Spleen (tissue), 11 donors: ENCODE measurements at regions not wholly inside any gene's neighbourhood (a gene's known extent, or its start where the extent isn't known, plus 50 kb on each side); places are given as distances from the start of the nearest gene placed in this dataset.

Experiments used
- DNase-seq: peaks from one replicate; pipeline ENCODE4 v3.0.0-alpha.2; 2020
- H3K27ac ChIP-seq, 8 donors: fragments of 200-600 bp; sonication (generic) in 7 of 8; 1 replicate in 4 of 8; 2 replicates in 4 of 8; pipeline versions ENCODE4 v1.5.0 to v1.8.0; 2016 to 2021; ENCODE audit warnings: inconsistent platforms in 4 of 8, mild to moderate bottlenecking in 4 of 8, moderate library complexity in 1 of 8
- H3K27me3 ChIP-seq, 7 donors: fragments of 200-600 bp; sonication (generic) in 6 of 7; replicated peaks in 1 of 7; 1 replicate in 4 of 7; 2 replicates in 3 of 7; pipeline versions ENCODE4 v1.5.0 to v1.8.0; 2016 to 2021; ENCODE audit warnings: inconsistent platforms in 3 of 7, mild to moderate bottlenecking in 1 of 7
- H3K36me3 ChIP-seq, 6 donors: fragments of 200-600 bp; sonication (generic) in 5 of 6; 1 replicate in 4 of 6; 2 replicates in 2 of 6; pipeline versions ENCODE4 v1.5.0 to v1.8.0; 2016 to 2021; ENCODE audit warnings: inconsistent platforms in 2 of 6
- H3K4me1 ChIP-seq, 6 donors: fragments of 200-600 bp; sonication (generic) in 5 of 6; 1 replicate in 3 of 6; 2 replicates in 3 of 6; pipeline versions ENCODE4 v1.5.0 to v1.8.0; 2016 to 2021; ENCODE audit warnings: inconsistent platforms in 3 of 6
- H3K4me3 ChIP-seq, 8 donors: fragments of 200-600 bp; sonication (generic) in 7 of 8; 1 replicate in 4 of 8; 2 replicates in 4 of 8; pipeline versions ENCODE4 v1.5.0 to v1.8.0; 2016 to 2021; ENCODE audit warnings: inconsistent platforms in 4 of 8, mild to moderate bottlenecking in 4 of 8, moderate library complexity in 2 of 8
- H3K9me3 ChIP-seq, 8 donors: fragments of 200-600 bp; sonication (generic) in 7 of 8; 1 replicate in 4 of 8; 2 replicates in 4 of 8; pipeline versions ENCODE4 v1.5.0 to v1.8.0; 2016 to 2021; ENCODE audit warnings: inconsistent platforms in 4 of 8
- POLR2A ChIP-seq, 3 donors: fragments of 450-650 bp; IDR thresholded peaks; one replicate each; pipeline ENCODE4 v1.5.1; 2017; ENCODE audit warnings: antibody characterized with exemption in 3 of 3, mild to moderate bottlenecking in 1 of 3
- POLR2AphosphoS5 ChIP-seq, 3 donors: sonication (generic); formaldehyde crosslinking; IDR thresholded peaks; one replicate each; pipeline ENCODE4 v1.5.1; 2017; ENCODE audit warnings: antibody characterized with exemption in 3 of 3
- WGBS, 5 donors: extraction: QIAGEN DNeasy Blood & Tissue Kit in 3 of 5; methylation state at CpG; one replicate each; pipeline versions ENCODE4 v1.1.5 to v1.1.7; 2013 to 2018; 5-methylcytosine and 5-hydroxymethylcytosine counted together
- intact Hi-C: fragments of 100-400 bp; cut with DNase I; formaldehyde crosslinking; loops from one replicate; pipeline ENCODE4 v1.15.0; 2023; ENCODE audit warnings: low total_unique reads
- TF ChIP-seq, protein P1 (sequence below), 11 experiments: fragments of 200-600 bp in 7 of 11; fragments of 450-650 bp in 4 of 11; sonication (generic) in 4 of 11; IDR thresholded peaks in 8 of 11; conservative IDR thresholded peaks in 3 of 11; 1 replicate in 7 of 11; 2 replicates in 4 of 11; pipeline versions ENCODE4 v1.4.0 to v1.8.0; 2016 to 2021; ENCODE audit warnings: antibody characterized with exemption in 11 of 11, inconsistent platforms in 4 of 11, mild to moderate bottlenecking in 1 of 11
- donor health status: healthy with polysubstance abuse.
- donor health status: DM: no; HTN: no; CAD: no; lungs with moderate emphysema.
- donor health status: DM: no; HTN: no; CAD: no.
- donor health status: Bipolar disorder and iron deficiency.
- donor health status: healthy.
- donor health status: DM: no; HTN: no; CAD: no.
- donor health status: DM: yes; HTN: yes; CAD: no.

DNA sequence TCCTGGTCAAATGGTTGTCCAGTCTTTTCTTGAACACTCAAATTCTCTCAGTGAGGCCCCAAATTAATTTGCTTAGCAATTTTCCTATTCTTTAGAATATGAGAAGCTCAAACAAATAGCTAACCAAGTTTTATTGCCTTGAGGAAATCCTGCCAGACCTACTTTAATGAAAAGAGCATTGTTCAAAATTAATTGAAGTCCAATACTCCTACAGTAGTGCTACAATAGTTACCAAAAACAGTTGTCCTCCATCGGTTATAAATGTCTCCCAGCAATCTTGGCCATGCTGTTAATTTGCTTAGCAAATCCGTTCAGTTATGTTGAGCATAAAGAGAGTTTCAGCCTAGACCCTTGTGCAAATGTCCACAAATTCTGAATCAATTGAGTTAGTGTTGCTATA, 112.9 kb downstream of the MAB21L3 start:
- no peak for DNase-seq
- Histone ChIP-seq H3K27ac (no peak overlapping the region), H3K4me3 (no peak overlapping the region), H3K9me3 (no peaks in the 10 kb centered on the region), H3K27me3 (no peaks in the 10 kb centered on the region), H3K4me1 (peaks cover 0 to under 1% (median 0%) of the 10 kb centered on the region in 6 donors), H3K36me3 (no peaks in the 10 kb centered on the region)
- TF ChIP-seq POLR2AphosphoS5 (IDR thresholded peaks at IDR 0.05) (no peak), POLR2A (IDR thresholded peaks at IDR 0.05) (no peak)
- TF ChIP-seq, protein P1, sequence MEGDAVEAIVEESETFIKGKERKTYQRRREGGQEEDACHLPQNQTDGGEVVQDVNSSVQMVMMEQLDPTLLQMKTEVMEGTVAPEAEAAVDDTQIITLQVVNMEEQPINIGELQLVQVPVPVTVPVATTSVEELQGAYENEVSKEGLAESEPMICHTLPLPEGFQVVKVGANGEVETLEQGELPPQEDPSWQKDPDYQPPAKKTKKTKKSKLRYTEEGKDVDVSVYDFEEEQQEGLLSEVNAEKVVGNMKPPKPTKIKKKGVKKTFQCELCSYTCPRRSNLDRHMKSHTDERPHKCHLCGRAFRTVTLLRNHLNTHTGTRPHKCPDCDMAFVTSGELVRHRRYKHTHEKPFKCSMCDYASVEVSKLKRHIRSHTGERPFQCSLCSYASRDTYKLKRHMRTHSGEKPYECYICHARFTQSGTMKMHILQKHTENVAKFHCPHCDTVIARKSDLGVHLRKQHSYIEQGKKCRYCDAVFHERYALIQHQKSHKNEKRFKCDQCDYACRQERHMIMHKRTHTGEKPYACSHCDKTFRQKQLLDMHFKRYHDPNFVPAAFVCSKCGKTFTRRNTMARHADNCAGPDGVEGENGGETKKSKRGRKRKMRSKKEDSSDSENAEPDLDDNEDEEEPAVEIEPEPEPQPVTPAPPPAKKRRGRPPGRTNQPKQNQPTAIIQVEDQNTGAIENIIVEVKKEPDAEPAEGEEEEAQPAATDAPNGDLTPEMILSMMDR (IDR thresholded peaks at IDR 0.05 in 8 of 11, conservative IDR thresholded peaks at IDR 0.05 in 3 of 11): no peak
- intact Hi-C loops: no loop called here
- WGBS, 5 donors: 57 to 84% (median 76%) methylated on average over 2 of the region's 2 CpGs

DNA sequence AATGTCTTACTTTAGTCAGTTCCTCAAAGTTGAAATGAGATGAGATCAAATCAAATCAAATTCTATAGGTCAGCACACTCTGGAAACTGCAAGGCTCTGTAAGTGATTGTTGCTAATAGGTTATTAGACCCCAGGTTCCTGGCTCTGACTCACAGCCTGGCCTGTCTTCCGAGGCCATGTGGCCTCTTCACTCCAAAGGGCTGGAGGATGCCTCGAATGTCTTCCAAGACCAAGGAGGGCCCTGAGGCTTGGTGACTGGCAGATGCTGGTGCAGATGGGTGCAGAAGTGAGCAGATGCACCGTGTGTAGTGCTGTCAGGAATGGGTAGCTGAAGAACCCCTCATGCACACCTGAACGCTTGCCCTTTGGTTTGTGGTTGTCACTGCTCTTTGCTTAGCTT, 113.4 kb downstream of the MAB21L3 start:
- Histone ChIP-seq H3K27ac (no peak overlapping the region), H3K9me3 (no peaks in the 10 kb centered on the region), H3K4me3 (no peak overlapping the region), H3K4me1 (no peaks in the 10 kb centered on the region), H3K36me3 (no peaks in the 10 kb centered on the region), H3K27me3 (no peaks in the 10 kb centered on the region)
- intact Hi-C loops: no loop called here
- no peak for DNase-seq
- 82 to 87% (median 85%) methylated on average over 4 of the region's 4 CpGs for WGBS, 5 donors
- TF ChIP-seq POLR2A (IDR thresholded peaks at IDR 0.05) (no peak), POLR2AphosphoS5 (IDR thresholded peaks at IDR 0.05) (no peak)
- TF ChIP-seq, protein P1 (IDR thresholded peaks at IDR 0.05 in 8 of 11, conservative IDR thresholded peaks at IDR 0.05 in 3 of 11): no peak

DNA sequence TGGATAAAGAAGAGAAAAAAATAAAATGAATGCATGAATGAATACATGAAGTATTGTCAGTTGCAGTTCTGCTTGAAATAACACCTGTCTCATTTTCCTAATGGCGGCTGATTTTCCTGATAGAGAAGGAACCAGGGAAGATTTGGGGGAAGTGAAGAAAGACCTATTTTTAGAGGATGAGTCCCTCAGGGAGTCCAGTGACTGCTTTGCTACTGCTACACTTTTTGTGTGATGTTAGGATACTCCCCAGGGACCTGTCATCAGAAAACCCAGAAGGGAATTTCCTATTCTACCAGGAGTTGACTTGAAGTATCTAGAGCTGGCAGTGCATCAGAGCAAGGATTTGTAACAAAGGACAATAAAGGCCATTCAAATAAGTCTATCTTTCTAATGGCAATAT, 114.8 kb downstream of the MAB21L3 start:
- 65 to 81% (median 73%) methylated on average over 1 of the region's 1 CpG for WGBS, 5 donors

DNA sequence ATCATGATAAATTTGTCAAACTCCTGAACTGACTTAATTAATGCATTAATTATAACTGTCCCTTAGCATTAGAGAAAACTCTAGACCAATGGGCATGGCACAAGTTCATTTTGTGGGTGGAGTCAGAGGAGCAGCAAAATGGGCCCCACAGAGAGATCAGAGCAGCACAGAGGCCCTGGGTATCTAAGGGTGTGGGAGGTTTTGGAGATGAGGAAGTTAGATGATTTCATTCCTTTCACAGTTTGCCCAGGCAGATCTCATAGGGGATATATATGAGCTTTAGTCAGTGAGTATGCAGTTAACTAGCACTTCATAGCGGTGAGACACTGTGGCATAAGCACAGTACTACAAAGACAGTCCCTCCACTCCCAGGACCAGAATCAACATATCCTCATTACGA, 117.3 kb downstream of the MAB21L3 start:
- H3K27ac ChIP-seq: no peak overlapping the region
- TF ChIP-seq POLR2A (IDR thresholded peaks at IDR 0.05) (no peak), POLR2AphosphoS5 (IDR thresholded peaks at IDR 0.05) (no peak)
- TF ChIP-seq, protein P1 (IDR thresholded peaks at IDR 0.05 in 8 of 11, conservative IDR thresholded peaks at IDR 0.05 in 3 of 11): no peak
- H3K27me3 ChIP-seq: no peaks in the 10 kb centered on the region
- no peaks in the 10 kb centered on the region for H3K36me3 ChIP-seq
- H3K9me3 ChIP-seq: no peaks in the 10 kb centered on the region
- H3K4me1 ChIP-seq: no peaks in the 10 kb centered on the region
- DNase-seq: no peak
- intact Hi-C loops: no loop called here
- WGBS, 5 donors: 76 to 93% (median 90%) methylated on average over 2 of the region's 2 CpGs
- no peak overlapping the region for H3K4me3 ChIP-seq

More for the DNA sequence above, 114.8 kb downstream of the MAB21L3 start:
- intact Hi-C loops: no loop called here
- Histone ChIP-seq H3K27ac (no peak overlapping the region), H3K9me3 (no peaks in the 10 kb centered on the region), H3K27me3 (no peaks in the 10 kb centered on the region), H3K36me3 (no peaks in the 10 kb centered on the region), H3K4me3 (no peak overlapping the region), H3K4me1 (no peaks in the 10 kb centered on the region)
- TF ChIP-seq, protein P1 (IDR thresholded peaks at IDR 0.05 in 8 of 11, conservative IDR thresholded peaks at IDR 0.05 in 3 of 11): no peak
- TF ChIP-seq POLR2A (IDR thresholded peaks at IDR 0.05) (no peak), POLR2AphosphoS5 (IDR thresholded peaks at IDR 0.05) (no peak)
- no peak for DNase-seq
